ENCODE measurements at regions not wholly inside any gene's neighbourhood (a gene's known extent, or its start where the extent isn't known, plus 50 kb on each side); places are given as distances from the start of the nearest gene placed in this dataset.

- WGBS, 2 donors = 76 to 83% methylated on average over 7 of the region's 7 CpGs
- no peak overlapping the region for H3K4me3 ChIP-seq
- FAIRE-seq = no peak
Measured at GRCh38 chr21:32834211-32834915, 62.8 kb upstream of the PAXBP1 start.

DNA sequence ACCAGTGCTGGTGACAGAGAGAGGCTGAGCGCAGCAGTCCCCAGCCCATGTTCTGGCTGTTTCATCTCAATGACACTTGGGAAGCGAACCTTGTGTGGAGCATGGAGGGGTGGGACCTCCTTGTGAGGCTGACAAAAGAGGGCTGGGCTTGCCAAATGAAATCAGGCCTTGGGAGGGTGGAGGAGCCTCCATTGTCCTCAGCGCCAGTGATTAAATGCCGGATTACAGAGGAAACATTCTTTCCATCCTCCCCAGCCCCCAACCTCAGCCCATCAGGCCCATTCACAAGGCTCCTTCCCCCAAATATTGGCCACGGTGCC, 63.3 kb upstream of the PAXBP1 start:
- no peak for FAIRE-seq
- WGBS, 2 donors = 78 to 84% methylated on average over 5 of the region's 5 CpGs
- Histone ChIP-seq H3K27ac (no peak overlapping the region), H3K4me3 (no peak overlapping the region), H3K36me3 (no peaks in the 10 kb centered on the region), H3K9me3 (no peaks in the 10 kb centered on the region), H3K27me3 (no peaks in the 10 kb centered on the region), H3K4me1 (no peaks in the 10 kb centered on the region)
- DNase-seq = no peak
- intact Hi-C loops (cut with DNase I) = no loop called here
- ATAC-seq = no peak
- TF ChIP-seq CTCF (IDR thresholded peaks at IDR 0.05) = no peak

More at GRCh38 chr21:32834211-32834915, 62.8 kb upstream of the PAXBP1 start:
- no peak for TF ChIP-seq CTCF (IDR thresholded peaks at IDR 0.05)
- H3K36me3 ChIP-seq = no peaks in the 10 kb centered on the region
- no peak overlapping the region for H3K27ac ChIP-seq
- DNase-seq (no peak), ATAC-seq (no peak)
- no peaks in the 10 kb centered on the region for H3K9me3 ChIP-seq
- intact Hi-C loops (cut with DNase I) = no loop called here
- H3K27me3 ChIP-seq = no peaks in the 10 kb centered on the region
- no peaks in the 10 kb centered on the region for H3K4me1 ChIP-seq

GRCh38 chr21:32842146-32842545, 70.6 kb upstream of the PAXBP1 start:
- intact Hi-C loops (cut with DNase I) = no loop called here

GRCh38 chr21:32843561-32843960, 72.0 kb upstream of the PAXBP1 start:
- no peak for TF ChIP-seq CTCF (IDR thresholded peaks at IDR 0.05)
- Histone ChIP-seq H3K9me3 (no peaks in the 10 kb centered on the region), H3K4me3 (no peak overlapping the region), H3K36me3 (no peaks in the 10 kb centered on the region), H3K27me3 (no peaks in the 10 kb centered on the region), H3K4me1 (no peaks in the 10 kb centered on the region), H3K27ac (no peak overlapping the region)
- DNase-seq (no peak), FAIRE-seq (no peak), ATAC-seq (no peak)
- 51 to 57% methylated on average over 3 of the region's 3 CpGs for WGBS, 2 donors
- intact Hi-C loops (cut with DNase I) = no loop called here

More at GRCh38 chr21:32842146-32842545, 70.6 kb upstream of the PAXBP1 start:
- no peaks in the 10 kb centered on the region for H3K36me3 ChIP-seq
- WGBS, 2 donors = 79 to 81% methylated on average over 1 of the region's 1 CpG
- FAIRE-seq = no peak
- H3K9me3 ChIP-seq = no peaks in the 10 kb centered on the region
- no peak for TF ChIP-seq CTCF (IDR thresholded peaks at IDR 0.05)
- H3K4me1 ChIP-seq = no peaks in the 10 kb centered on the region
- ATAC-seq = no peak
- no peak for DNase-seq
- no peaks in the 10 kb centered on the region for H3K27me3 ChIP-seq
- H3K4me3 ChIP-seq = no peak overlapping the region
- H3K27ac ChIP-seq = no peak overlapping the region

- H3K4me3 ChIP-seq = no peak overlapping the region
- DNase-seq (no peak), FAIRE-seq (no peak), ATAC-seq (no peak)
- H3K9me3 ChIP-seq = no peaks in the 10 kb centered on the region
- TF ChIP-seq CTCF (IDR thresholded peaks at IDR 0.05) = no peak
- WGBS, 2 donors = 43 to 65% methylated on average over 1 of the region's 1 CpG
- intact Hi-C loops (cut with DNase I) = no loop called here
- no peaks in the 10 kb centered on the region for H3K36me3 ChIP-seq
- no peaks in the 10 kb centered on the region for H3K4me1 ChIP-seq
- no peaks in the 10 kb centered on the region for H3K27me3 ChIP-seq
- H3K27ac ChIP-seq = no peak overlapping the region
Measured at GRCh38 chr21:32844076-32844475, 72.5 kb upstream of the PAXBP1 start.
